PC-3 (cell line): ENCODE measurements at regions not wholly inside any gene's neighbourhood (a gene's known extent, or its start where the extent isn't known, plus 50 kb on each side); places are given as distances from the start of the nearest gene placed in this dataset.

ENCODE experiments used
- ATAC-seq: fragments of 200-7000 bp; cut with Tn5 transposase; 2 replicates; pipeline ENCODE4 v1.9.1; 2020; ENCODE audit warnings: mild to moderate bottlenecking, moderate library complexity
- BruUV-seq: library from RNA; stranded (reverse); fragments of 400-500 nt; replicated peaks from 2 replicates; lab custom pipeline; 2021; lab: Mats Ljungman, UMichigan
- CTCF ChIA-PET: fragments of 300-600 bp; sonication (Branson Sonifier 250); formaldehyde crosslinking; loops from one replicate; lab custom pipeline; 2022; ENCODE audit warnings: antibody characterized with exemption; lab: Charles Lee
- POLR2A ChIA-PET: fragments of 300-600 bp; sonication (Branson Sonifier 250); formaldehyde crosslinking; loops from one replicate; lab custom pipeline; 2022; ENCODE audit warnings: antibody characterized with exemption; ENCODE audit not compliant: unreplicated experiment; lab: Charles Lee
- DNase-seq: peaks from one replicate; pipeline ENCODE4 v3.0.0-alpha.2; 2015
- H2AFZ ChIP-seq: fragments of 300-600 bp; sonication (generic); 2 replicates; pipeline ENCODE4 v1.6.0; 2016; ENCODE audit warnings: antibody characterized with exemption, low read length
- H3F3A ChIP-seq: fragments of 300-600 bp; sonication (generic); one replicate; pipeline ENCODE4 v1.6.0; 2017; ENCODE audit warnings: antibody characterized with exemption, low read length, control low read depth, mild to moderate bottlenecking; ENCODE audit not compliant: unreplicated experiment
- H3K27ac ChIP-seq: fragments of 300-600 bp; sonication (generic); 2 replicates; pipeline ENCODE4 v1.5.1; 2016; ENCODE audit warnings: mild to moderate bottlenecking, low read length
- H3K27me3 ChIP-seq: fragments of 300-600 bp; sonication (generic); 2 replicates; pipeline ENCODE4 v1.6.1; 2016; ENCODE audit warnings: low read length, mixed read lengths
- H3K36me3 ChIP-seq: fragments of 300-600 bp; sonication (generic); 2 replicates; pipeline ENCODE4 v1.6.1; 2016; ENCODE audit warnings: low read depth, mixed run types, low read length, mixed read lengths
- H3K4me1 ChIP-seq: fragments of 300-600 bp; sonication (generic); 2 replicates; pipeline ENCODE4 v1.5.1; 2016; ENCODE audit warnings: low read length; ENCODE audit not compliant: insufficient read depth
- H3K4me2 ChIP-seq: fragments of 300-600 bp; sonication (generic); 2 replicates; pipeline ENCODE4 v1.6.0; 2016; ENCODE audit warnings: low read length
- H3K4me3 ChIP-seq: fragments of 300-600 bp; sonication (generic); 2 replicates; pipeline ENCODE4 v1.5.1; 2016; ENCODE audit warnings: mild to moderate bottlenecking, low read length, mixed read lengths
- H3K79me2 ChIP-seq: fragments of 300-600 bp; sonication (generic); 2 replicates; pipeline ENCODE4 v1.6.1; 2017; ENCODE audit warnings: low read length, mixed read lengths
- H3K9ac ChIP-seq: fragments of 300-600 bp; sonication (generic); 2 replicates; pipeline ENCODE4 v1.6.0; 2016; ENCODE audit warnings: mild to moderate bottlenecking, low read length
- H3K9me2 ChIP-seq: fragments of 300-600 bp; sonication (generic); replicated peaks from 2 replicates; pipeline ENCODE4 v1.6.1; 2016; ENCODE audit warnings: mixed run types, low read length, mixed read lengths
- H3K9me3 ChIP-seq: fragments of 300-600 bp; sonication (generic); 2 replicates; pipeline ENCODE4 v1.6.1; 2016; ENCODE audit warnings: low read length, mixed read lengths
- H4K20me1 ChIP-seq: fragments of 300-600 bp; sonication (generic); 2 replicates; pipeline ENCODE4 v1.6.1; 2016; ENCODE audit warnings: low read length, mixed read lengths
- EZH2 ChIP-seq: fragments of 300-600 bp; sonication (generic); IDR thresholded peaks from one replicate; pipeline ENCODE4 v1.6.1; 2017; ENCODE audit warnings: antibody characterized with exemption, mild to moderate bottlenecking, low read length; ENCODE audit not compliant: unreplicated experiment
- EZH2phosphoT487 ChIP-seq: fragments of 300-600 bp; sonication (generic); IDR thresholded peaks from 2 replicates; pipeline ENCODE4 v1.6.1; 2018; ENCODE audit warnings: mild to moderate bottlenecking, antibody characterized with exemption, low read length, borderline replicate concordance
- intact Hi-C: fragments of 100-400 bp; cut with micrococcal nuclease; formaldehyde crosslinking; loops from 2 replicates; pipeline ENCODE4 v1.9.0; 2023
- TF ChIP-seq, protein P1 (sequence below): fragments of 300-600 bp; sonication (generic); conservative IDR thresholded peaks from 2 replicates; pipeline ENCODE4 v1.5.1; 2017; ENCODE audit warnings: antibody characterized with exemption, low read depth, mild to moderate bottlenecking, low read length

DNA sequence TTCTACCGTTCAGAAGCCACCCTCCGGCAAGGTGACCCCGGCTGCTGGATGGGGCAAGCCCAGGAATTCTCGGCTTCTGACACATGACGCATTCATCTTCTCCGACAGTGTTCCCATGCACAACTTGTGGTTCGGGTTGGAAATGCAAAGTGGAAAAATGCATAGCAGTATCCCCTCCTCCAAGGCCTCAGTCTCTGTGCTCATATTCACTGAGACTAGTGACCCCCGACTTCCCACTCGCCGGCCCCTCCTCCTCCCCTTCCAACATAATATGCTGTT is 70.0 kb upstream of the NTM start:
- DNase-seq (no peak), ATAC-seq (no peak)
- Histone ChIP-seq H3K9me3 (no peaks in the 10 kb centered on the region), H2AFZ (no peak overlapping the region), H3K79me2 (no peaks in the 10 kb centered on the region), H3K4me3 (no peak overlapping the region), H3K4me1 (no peaks in the 10 kb centered on the region), H4K20me1 (no peaks in the 10 kb centered on the region), H3K9me2 (no peaks in the 10 kb centered on the region), H3F3A (no peaks in the 10 kb centered on the region), H3K4me2 (no peak overlapping the region), H3K27me3 (peaks cover 76% of the 10 kb centered on the region), H3K9ac (no peak overlapping the region), H3K36me3 (no peaks in the 10 kb centered on the region), H3K27ac (no peak overlapping the region)
- BruUV-seq: no TSS peak
- ChIA-PET POLR2A (no interaction called here), CTCF (no interaction called here)
- intact Hi-C loops: no loop called here
- TF ChIP-seq EZH2 (no peak), EZH2phosphoT487 (peak; percentile 44; the same call in 1 of the 2 replicates)

DNA sequence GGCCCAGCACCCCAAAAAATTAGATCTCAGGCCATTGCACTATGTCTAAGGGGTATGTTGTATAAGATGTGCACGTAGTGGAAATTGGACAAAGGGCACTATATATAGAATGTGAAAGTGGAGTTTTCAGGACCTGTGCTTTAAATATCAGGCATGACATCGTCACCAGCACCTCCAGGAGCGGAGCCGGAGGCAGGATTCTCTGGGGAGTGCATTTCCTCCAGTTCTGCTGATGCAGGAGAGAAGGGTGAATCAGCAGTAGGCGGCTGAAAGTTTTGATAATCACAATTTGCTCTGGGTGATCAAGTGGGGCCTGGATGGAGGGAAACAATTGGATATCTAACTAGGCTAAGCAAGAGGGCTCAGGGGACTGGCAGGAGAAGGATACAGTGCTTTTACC is 69.1 kb upstream of the NTM start:
- H3K4me2 ChIP-seq: no peak overlapping the region
- H3K27me3 ChIP-seq: peaks cover 68% of the 10 kb centered on the region
- H3K9me3 ChIP-seq: no peaks in the 10 kb centered on the region
- no peaks in the 10 kb centered on the region for H3K4me1 ChIP-seq
- H3F3A ChIP-seq: no peaks in the 10 kb centered on the region
- POLR2A ChIA-PET: no interaction called here
- no peak for ATAC-seq
- TF ChIP-seq EZH2: no peak
- TF ChIP-seq EZH2phosphoT487: no peak
- TF ChIP-seq, protein P1, sequence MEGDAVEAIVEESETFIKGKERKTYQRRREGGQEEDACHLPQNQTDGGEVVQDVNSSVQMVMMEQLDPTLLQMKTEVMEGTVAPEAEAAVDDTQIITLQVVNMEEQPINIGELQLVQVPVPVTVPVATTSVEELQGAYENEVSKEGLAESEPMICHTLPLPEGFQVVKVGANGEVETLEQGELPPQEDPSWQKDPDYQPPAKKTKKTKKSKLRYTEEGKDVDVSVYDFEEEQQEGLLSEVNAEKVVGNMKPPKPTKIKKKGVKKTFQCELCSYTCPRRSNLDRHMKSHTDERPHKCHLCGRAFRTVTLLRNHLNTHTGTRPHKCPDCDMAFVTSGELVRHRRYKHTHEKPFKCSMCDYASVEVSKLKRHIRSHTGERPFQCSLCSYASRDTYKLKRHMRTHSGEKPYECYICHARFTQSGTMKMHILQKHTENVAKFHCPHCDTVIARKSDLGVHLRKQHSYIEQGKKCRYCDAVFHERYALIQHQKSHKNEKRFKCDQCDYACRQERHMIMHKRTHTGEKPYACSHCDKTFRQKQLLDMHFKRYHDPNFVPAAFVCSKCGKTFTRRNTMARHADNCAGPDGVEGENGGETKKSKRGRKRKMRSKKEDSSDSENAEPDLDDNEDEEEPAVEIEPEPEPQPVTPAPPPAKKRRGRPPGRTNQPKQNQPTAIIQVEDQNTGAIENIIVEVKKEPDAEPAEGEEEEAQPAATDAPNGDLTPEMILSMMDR: no peak
- BruUV-seq: no TSS peak
- no peaks in the 10 kb centered on the region for H3K36me3 ChIP-seq
- no peaks in the 10 kb centered on the region for H3K79me2 ChIP-seq
- CTCF ChIA-PET: no interaction called here
- DNase-seq: no peak
- intact Hi-C loops: no loop called here
- H3K9ac ChIP-seq: no peak overlapping the region
- no peak overlapping the region for H3K4me3 ChIP-seq
- H2AFZ ChIP-seq: no peak overlapping the region
- no peaks in the 10 kb centered on the region for H3K9me2 ChIP-seq
- no peaks in the 10 kb centered on the region for H4K20me1 ChIP-seq
- H3K27ac ChIP-seq: no peak overlapping the region

DNA sequence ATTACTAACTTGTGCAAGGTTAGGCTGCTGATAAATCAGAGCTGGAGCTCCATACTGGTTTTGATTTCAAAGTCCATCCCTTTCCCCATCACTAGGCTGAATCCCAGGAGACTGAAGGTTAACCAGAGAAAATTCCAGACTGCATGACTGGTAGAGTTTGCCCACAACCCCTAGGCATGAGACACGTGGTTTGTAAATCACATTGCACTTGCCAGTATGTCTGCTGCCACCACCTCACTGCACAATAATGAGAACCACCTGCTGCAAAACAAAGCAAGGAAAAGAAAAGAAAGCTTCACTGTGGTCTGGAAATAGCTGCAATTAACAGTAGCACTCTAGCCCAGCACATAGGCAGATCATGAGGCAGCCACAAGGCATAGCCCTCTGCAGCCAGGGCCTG is 67.6 kb upstream of the NTM start:
- H3K27me3 ChIP-seq: peaks cover 66% of the 10 kb centered on the region
- H3K9me3 ChIP-seq: no peaks in the 10 kb centered on the region
- no peak overlapping the region for H3K27ac ChIP-seq
- H3K9me2 ChIP-seq: no peaks in the 10 kb centered on the region
- H3K36me3 ChIP-seq: no peaks in the 10 kb centered on the region
- no peak overlapping the region for H3K4me2 ChIP-seq
- intact Hi-C loops: no loop called here
- no peak overlapping the region for H2AFZ ChIP-seq
- no peak for ATAC-seq
- no peak overlapping the region for H3K4me3 ChIP-seq
- no TSS peak for BruUV-seq
- no peaks in the 10 kb centered on the region for H3K79me2 ChIP-seq
- CTCF ChIA-PET: no interaction called here
- no peaks in the 10 kb centered on the region for H3K4me1 ChIP-seq
- H4K20me1 ChIP-seq: no peaks in the 10 kb centered on the region
- TF ChIP-seq, protein P1: no peak
- TF ChIP-seq EZH2phosphoT487 (no peak), EZH2 (no peak)
- POLR2A ChIA-PET: no interaction called here
- H3K9ac ChIP-seq: no peak overlapping the region
- no peak for DNase-seq
- H3F3A ChIP-seq: no peaks in the 10 kb centered on the region
